ENCODE measurements at regions not wholly inside any gene's neighbourhood (a gene's known extent, or its start where the extent isn't known, plus 50 kb on each side); places are given as distances from the start of the nearest gene placed in this dataset.

- Histone ChIP-seq H3K27me3 (ENCODE audit: insufficient read depth) (no peaks in the 10 kb centered on the region), H3F3A (replicated peaks; ENCODE audit: low read depth) (no peaks in the 10 kb centered on the region), H3K4me2 (no peak overlapping the region), H3K27ac (ENCODE audit: low read depth) (no peak overlapping the region), H4K20me1 (replicated peaks; ENCODE audit: insufficient read depth) (no peaks in the 10 kb centered on the region), H3K4me3 (no peak overlapping the region), H3K4me1 (ENCODE audit: insufficient read depth) (no peaks in the 10 kb centered on the region), H2AFZ (peak overlapping the region; percentile 45; the same call in 1 of the 2 replicates), H3K9me2 (ENCODE audit: insufficient read depth) (no peaks in the 10 kb centered on the region), H3K79me2 (replicated peaks; ENCODE audit: insufficient read depth) (no peaks in the 10 kb centered on the region), H3K36me3 (ENCODE audit: insufficient read depth) (no peaks in the 10 kb centered on the region)
- H3K4me3 Mint-ChIP-seq = no peak overlapping the region
- H3K27me3 Mint-ChIP-seq (ENCODE audit: insufficient read depth, low read depth, poor library complexity) = no peaks in the 10 kb centered on the region
- ATAC-seq (no peak), DNase-seq (ENCODE audit: low spot score) (no peak)
- TF ChIP-seq EZH2phosphoT487 (IDR thresholded peaks at IDR 0.05; ENCODE audit: unreplicated experiment) = no peak
- TF ChIP-seq, protein P1, sequence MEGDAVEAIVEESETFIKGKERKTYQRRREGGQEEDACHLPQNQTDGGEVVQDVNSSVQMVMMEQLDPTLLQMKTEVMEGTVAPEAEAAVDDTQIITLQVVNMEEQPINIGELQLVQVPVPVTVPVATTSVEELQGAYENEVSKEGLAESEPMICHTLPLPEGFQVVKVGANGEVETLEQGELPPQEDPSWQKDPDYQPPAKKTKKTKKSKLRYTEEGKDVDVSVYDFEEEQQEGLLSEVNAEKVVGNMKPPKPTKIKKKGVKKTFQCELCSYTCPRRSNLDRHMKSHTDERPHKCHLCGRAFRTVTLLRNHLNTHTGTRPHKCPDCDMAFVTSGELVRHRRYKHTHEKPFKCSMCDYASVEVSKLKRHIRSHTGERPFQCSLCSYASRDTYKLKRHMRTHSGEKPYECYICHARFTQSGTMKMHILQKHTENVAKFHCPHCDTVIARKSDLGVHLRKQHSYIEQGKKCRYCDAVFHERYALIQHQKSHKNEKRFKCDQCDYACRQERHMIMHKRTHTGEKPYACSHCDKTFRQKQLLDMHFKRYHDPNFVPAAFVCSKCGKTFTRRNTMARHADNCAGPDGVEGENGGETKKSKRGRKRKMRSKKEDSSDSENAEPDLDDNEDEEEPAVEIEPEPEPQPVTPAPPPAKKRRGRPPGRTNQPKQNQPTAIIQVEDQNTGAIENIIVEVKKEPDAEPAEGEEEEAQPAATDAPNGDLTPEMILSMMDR (conservative IDR thresholded peaks at IDR 0.05; ENCODE audit: low read depth in 2 of 2) = no peak
- TF ChIP-seq, protein P2, sequence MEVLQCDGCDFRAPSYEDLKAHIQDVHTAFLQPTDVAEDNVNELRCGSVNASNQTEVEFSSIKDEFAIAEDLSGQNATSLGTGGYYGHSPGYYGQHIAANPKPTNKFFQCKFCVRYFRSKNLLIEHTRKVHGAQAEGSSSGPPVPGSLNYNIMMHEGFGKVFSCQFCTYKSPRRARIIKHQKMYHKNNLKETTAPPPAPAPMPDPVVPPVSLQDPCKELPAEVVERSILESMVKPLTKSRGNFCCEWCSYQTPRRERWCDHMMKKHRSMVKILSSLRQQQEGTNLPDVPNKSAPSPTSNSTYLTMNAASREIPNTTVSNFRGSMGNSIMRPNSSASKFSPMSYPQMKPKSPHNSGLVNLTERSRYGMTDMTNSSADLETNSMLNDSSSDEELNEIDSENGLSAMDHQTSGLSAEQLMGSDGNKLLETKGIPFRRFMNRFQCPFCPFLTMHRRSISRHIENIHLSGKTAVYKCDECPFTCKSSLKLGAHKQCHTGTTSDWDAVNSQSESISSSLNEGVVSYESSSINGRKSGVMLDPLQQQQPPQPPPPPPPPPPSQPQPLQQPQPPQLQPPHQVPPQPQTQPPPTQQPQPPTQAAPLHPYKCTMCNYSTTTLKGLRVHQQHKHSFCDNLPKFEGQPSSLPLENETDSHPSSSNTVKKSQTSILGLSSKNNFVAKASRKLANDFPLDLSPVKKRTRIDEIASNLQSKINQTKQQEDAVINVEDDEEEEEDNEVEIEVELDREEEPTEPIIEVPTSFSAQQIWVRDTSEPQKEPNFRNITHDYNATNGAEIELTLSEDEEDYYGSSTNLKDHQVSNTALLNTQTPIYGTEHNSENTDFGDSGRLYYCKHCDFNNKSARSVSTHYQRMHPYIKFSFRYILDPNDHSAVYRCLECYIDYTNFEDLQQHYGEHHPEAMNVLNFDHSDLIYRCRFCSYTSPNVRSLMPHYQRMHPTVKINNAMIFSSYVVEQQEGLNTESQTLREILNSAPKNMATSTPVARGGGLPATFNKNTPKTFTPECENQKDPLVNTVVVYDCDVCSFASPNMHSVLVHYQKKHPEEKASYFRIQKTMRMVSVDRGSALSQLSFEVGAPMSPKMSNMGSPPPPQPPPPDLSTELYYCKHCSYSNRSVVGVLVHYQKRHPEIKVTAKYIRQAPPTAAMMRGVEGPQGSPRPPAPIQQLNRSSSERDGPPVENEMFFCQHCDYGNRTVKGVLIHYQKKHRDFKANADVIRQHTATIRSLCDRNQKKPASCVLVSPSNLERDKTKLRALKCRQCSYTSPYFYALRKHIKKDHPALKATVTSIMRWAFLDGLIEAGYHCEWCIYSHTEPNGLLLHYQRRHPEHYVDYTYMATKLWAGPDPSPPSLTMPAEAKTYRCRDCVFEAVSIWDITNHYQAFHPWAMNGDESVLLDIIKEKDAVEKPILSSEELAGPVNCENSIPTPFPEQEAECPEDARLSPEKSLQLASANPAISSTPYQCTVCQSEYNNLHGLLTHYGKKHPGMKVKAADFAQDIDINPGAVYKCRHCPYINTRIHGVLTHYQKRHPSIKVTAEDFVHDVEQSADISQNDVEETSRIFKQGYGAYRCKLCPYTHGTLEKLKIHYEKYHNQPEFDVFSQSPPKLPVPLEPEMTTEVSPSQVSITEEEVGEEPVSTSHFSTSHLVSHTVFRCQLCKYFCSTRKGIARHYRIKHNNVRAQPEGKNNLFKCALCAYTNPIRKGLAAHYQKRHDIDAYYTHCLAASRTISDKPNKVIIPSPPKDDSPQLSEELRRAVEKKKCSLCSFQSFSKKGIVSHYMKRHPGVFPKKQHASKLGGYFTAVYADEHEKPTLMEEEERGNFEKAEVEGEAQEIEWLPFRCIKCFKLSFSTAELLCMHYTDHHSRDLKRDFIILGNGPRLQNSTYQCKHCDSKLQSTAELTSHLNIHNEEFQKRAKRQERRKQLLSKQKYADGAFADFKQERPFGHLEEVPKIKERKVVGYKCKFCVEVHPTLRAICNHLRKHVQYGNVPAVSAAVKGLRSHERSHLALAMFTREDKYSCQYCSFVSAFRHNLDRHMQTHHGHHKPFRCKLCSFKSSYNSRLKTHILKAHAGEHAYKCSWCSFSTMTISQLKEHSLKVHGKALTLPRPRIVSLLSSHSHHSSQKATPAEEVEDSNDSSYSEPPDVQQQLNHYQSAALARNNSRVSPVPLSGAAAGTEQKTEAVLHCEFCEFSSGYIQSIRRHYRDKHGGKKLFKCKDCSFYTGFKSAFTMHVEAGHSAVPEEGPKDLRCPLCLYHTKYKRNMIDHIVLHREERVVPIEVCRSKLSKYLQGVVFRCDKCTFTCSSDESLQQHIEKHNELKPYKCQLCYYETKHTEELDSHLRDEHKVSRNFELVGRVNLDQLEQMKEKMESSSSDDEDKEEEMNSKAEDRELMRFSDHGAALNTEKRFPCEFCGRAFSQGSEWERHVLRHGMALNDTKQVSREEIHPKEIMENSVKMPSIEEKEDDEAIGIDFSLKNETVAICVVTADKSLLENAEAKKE (CRISPR knock-in tag; IDR thresholded peaks at IDR 0.05) = no peak
- no peak for TF ChIP-seq NANOG (IDR thresholded peaks at IDR 0.05; ENCODE audit: borderline replicate concordance)
- TF ChIP-seq ZNF114 (CRISPR knock-in tag; IDR thresholded peaks at IDR 0.05) = no peak
- no peak for TF ChIP-seq EZH2 (IDR thresholded peaks at IDR 0.05; ENCODE audit: low read depth, unreplicated experiment)
- TF ChIP-seq, protein P3, sequence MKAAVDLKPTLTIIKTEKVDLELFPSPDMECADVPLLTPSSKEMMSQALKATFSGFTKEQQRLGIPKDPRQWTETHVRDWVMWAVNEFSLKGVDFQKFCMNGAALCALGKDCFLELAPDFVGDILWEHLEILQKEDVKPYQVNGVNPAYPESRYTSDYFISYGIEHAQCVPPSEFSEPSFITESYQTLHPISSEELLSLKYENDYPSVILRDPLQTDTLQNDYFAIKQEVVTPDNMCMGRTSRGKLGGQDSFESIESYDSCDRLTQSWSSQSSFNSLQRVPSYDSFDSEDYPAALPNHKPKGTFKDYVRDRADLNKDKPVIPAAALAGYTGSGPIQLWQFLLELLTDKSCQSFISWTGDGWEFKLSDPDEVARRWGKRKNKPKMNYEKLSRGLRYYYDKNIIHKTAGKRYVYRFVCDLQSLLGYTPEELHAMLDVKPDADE (IDR thresholded peaks at IDR 0.05) = no peak
- TF ChIP-seq STAT1 (IDR thresholded peaks at IDR 0.05; ENCODE audit: unreplicated experiment) = no peak
- no peak for TF ChIP-seq POLR2AphosphoS5 (IDR thresholded peaks at IDR 0.05; ENCODE audit: low read depth)
- TF ChIP-seq ZNF331 (CRISPR knock-in tag; IDR thresholded peaks at IDR 0.05; ENCODE audit: low read depth) = no peak
- TF ChIP-seq JUNB (IDR thresholded peaks at IDR 0.05; ENCODE audit: unreplicated experiment) = no peak
- H3K9me3 Mint-ChIP-seq = no peaks in the 10 kb centered on the region
- no peaks in the 10 kb centered on the region for H3K36me3 Mint-ChIP-seq (ENCODE audit: low read depth)
- no peak overlapping the region; the same call in 1 of the 2 replicates for H3K27ac Mint-ChIP-seq
- peaks cover 6% of the 10 kb centered on the region; the same call in 2 of the 3 replicates for H3K4me1 Mint-ChIP-seq
These were observed 1469.4 kb upstream of the GBE1 start for GRCh38 chr3:83230841-83231240.
